ENCODE measurements at regions not wholly inside any gene's neighbourhood (a gene's known extent, or its start where the extent isn't known, plus 50 kb on each side); places are given as distances from the start of the nearest gene placed in this dataset.

GRCh38 chr1:61618193-61618592 lies 106.7 kb downstream of the TM2D1 start:
- Histone ChIP-seq H3K4me2 (ENCODE audit: unreplicated experiment) (no peak overlapping the region), H3K36me3 (ENCODE audit: low read depth) (no peaks in the 10 kb centered on the region)

GRCh38 chr1:61616830-61617229 lies 108.1 kb downstream of the TM2D1 start:
- Histone ChIP-seq H3K36me3 (ENCODE audit: low read depth) (no peaks in the 10 kb centered on the region), H3K27ac (no peak overlapping the region), H3K27me3 (replicated peaks; ENCODE audit: insufficient read depth) (no peaks in the 10 kb centered on the region), H3K9ac (no peak overlapping the region), H3K9me3 (ENCODE audit: low read depth) (no peaks in the 10 kb centered on the region), H4K20me1 (ENCODE audit: insufficient read depth) (no peaks in the 10 kb centered on the region), H2AFZ (no peak overlapping the region), H3K79me2 (ENCODE audit: insufficient read depth) (no peaks in the 10 kb centered on the region), H3F3A (ENCODE audit: insufficient read depth) (no peaks in the 10 kb centered on the region), H3K4me1 (ENCODE audit: insufficient read depth) (no peaks in the 10 kb centered on the region), H3K9me2 (ENCODE audit: insufficient read depth) (no peaks in the 10 kb centered on the region), H3K4me2 (ENCODE audit: unreplicated experiment) (no peak overlapping the region), H3K4me3 (no peak overlapping the region)
- no peak for DNase-seq
- 96% methylated on average over 3 of the region's 3 CpGs for WGBS, 2 experiments (ENCODE audit: low coverage in 1 of 2, low lambda C conversion rate in 2 of 2, missing lambda C conversion rate in 2 of 2)
- in situ Hi-C loops (cut with MboI) = no loop called here
- TF ChIP-seq EZH2 (IDR thresholded peaks at IDR 0.05; ENCODE audit: insufficient read depth, poor library complexity, severe bottlenecking) (no peak), EZH2phosphoT487 (IDR thresholded peaks at IDR 0.05; ENCODE audit: insufficient read depth, low read depth) (no peak)

More at GRCh38 chr1:61618193-61618592, 106.7 kb downstream of the TM2D1 start:
- Histone ChIP-seq H4K20me1 (ENCODE audit: insufficient read depth) (no peaks in the 10 kb centered on the region), H3K4me1 (ENCODE audit: insufficient read depth) (no peaks in the 10 kb centered on the region), H3K9me2 (ENCODE audit: insufficient read depth) (no peaks in the 10 kb centered on the region), H3K9me3 (ENCODE audit: low read depth) (no peaks in the 10 kb centered on the region), H3K27ac (no peak overlapping the region), H3K79me2 (ENCODE audit: insufficient read depth) (no peaks in the 10 kb centered on the region), H2AFZ (no peak overlapping the region), H3K4me3 (no peak overlapping the region), H3F3A (ENCODE audit: insufficient read depth) (no peaks in the 10 kb centered on the region), H3K27me3 (replicated peaks; ENCODE audit: insufficient read depth) (no peaks in the 10 kb centered on the region), H3K9ac (no peak overlapping the region)
- no peak for TF ChIP-seq EZH2phosphoT487 (IDR thresholded peaks at IDR 0.05; ENCODE audit: insufficient read depth, low read depth)
- TF ChIP-seq EZH2 (IDR thresholded peaks at IDR 0.05; ENCODE audit: insufficient read depth, poor library complexity, severe bottlenecking) = no peak
- WGBS, 2 experiments (ENCODE audit: low coverage in 1 of 2, low lambda C conversion rate in 2 of 2, missing lambda C conversion rate in 2 of 2) = 61 to 76% methylated on average over 2 of the region's 2 CpGs
- in situ Hi-C loops (cut with MboI) = no loop called here
- DNase-seq = no peak

- Histone ChIP-seq H3K9me2 (ENCODE audit: insufficient read depth) (no peaks in the 10 kb centered on the region), H3F3A (ENCODE audit: insufficient read depth) (peaks cover under 1% of the 10 kb centered on the region; the same call in 1 of the 2 replicates), H3K36me3 (ENCODE audit: low read depth) (no peaks in the 10 kb centered on the region), H3K27me3 (replicated peaks; ENCODE audit: insufficient read depth) (no peaks in the 10 kb centered on the region), H3K9ac (no peak overlapping the region), H3K4me2 (ENCODE audit: unreplicated experiment) (no peak overlapping the region), H2AFZ (no peak overlapping the region), H4K20me1 (ENCODE audit: insufficient read depth) (no peaks in the 10 kb centered on the region), H3K27ac (no peak overlapping the region), H3K4me3 (no peak overlapping the region), H3K79me2 (ENCODE audit: insufficient read depth) (no peaks in the 10 kb centered on the region), H3K9me3 (ENCODE audit: low read depth) (no peaks in the 10 kb centered on the region), H3K4me1 (ENCODE audit: insufficient read depth) (no peaks in the 10 kb centered on the region)
- no peak for TF ChIP-seq EZH2phosphoT487 (IDR thresholded peaks at IDR 0.05; ENCODE audit: insufficient read depth, low read depth)
- TF ChIP-seq EZH2 (IDR thresholded peaks at IDR 0.05; ENCODE audit: insufficient read depth, poor library complexity, severe bottlenecking) = no peak
- in situ Hi-C loops (cut with MboI) = no loop called here
- no peak for DNase-seq
- 73 to 75% methylated on average over 3 of the region's 3 CpGs for WGBS, 2 experiments (ENCODE audit: low coverage in 1 of 2, low lambda C conversion rate in 2 of 2, missing lambda C conversion rate in 2 of 2)
These were observed 112.3 kb downstream of the TM2D1 start for GRCh38 chr1:61612602-61613001.

- no peaks in the 10 kb centered on the region for H3K79me2 ChIP-seq (ENCODE audit: insufficient read depth)
- H4K20me1 ChIP-seq (ENCODE audit: insufficient read depth) = no peaks in the 10 kb centered on the region
- no peaks in the 10 kb centered on the region for H3K9me3 ChIP-seq (ENCODE audit: low read depth)
- no peak for DNase-seq
- no peak overlapping the region for H3K4me2 ChIP-seq (ENCODE audit: unreplicated experiment)
- no peak overlapping the region for H3K9ac ChIP-seq
- no peak overlapping the region for H2AFZ ChIP-seq
- TF ChIP-seq EZH2phosphoT487 (IDR thresholded peaks at IDR 0.05; ENCODE audit: insufficient read depth, low read depth) = no peak
- TF ChIP-seq EZH2 (IDR thresholded peaks at IDR 0.05; ENCODE audit: insufficient read depth, poor library complexity, severe bottlenecking) = no peak
- H3K27ac ChIP-seq = no peak overlapping the region
- WGBS, 2 experiments (ENCODE audit: low coverage in 1 of 2, low lambda C conversion rate in 2 of 2, missing lambda C conversion rate in 2 of 2) = 94 to 100% methylated on average over 3 of the region's 3 CpGs
- H3F3A ChIP-seq (ENCODE audit: insufficient read depth) = peaks cover 27% of the 10 kb centered on the region
- H3K4me1 ChIP-seq (ENCODE audit: insufficient read depth) = peaks cover 33% of the 10 kb centered on the region
- H3K27me3 ChIP-seq (replicated peaks; ENCODE audit: insufficient read depth) = no peaks in the 10 kb centered on the region
- in situ Hi-C loops (cut with MboI) = no loop called here
- no peak overlapping the region for H3K4me3 ChIP-seq
- no peaks in the 10 kb centered on the region for H3K9me2 ChIP-seq (ENCODE audit: insufficient read depth)
- H3K36me3 ChIP-seq (ENCODE audit: low read depth) = no peaks in the 10 kb centered on the region
These were observed 115.9 kb downstream of the TM2D1 start for GRCh38 chr1:61609040-61609439.

GRCh38 chr1:61607448-61607847 lies 117.5 kb downstream of the TM2D1 start:
- H3F3A ChIP-seq (ENCODE audit: insufficient read depth) = peaks cover 36% of the 10 kb centered on the region
- H3K9ac ChIP-seq = no peak overlapping the region
- no peak overlapping the region for H3K4me3 ChIP-seq
- peaks cover 40% of the 10 kb centered on the region for H3K4me1 ChIP-seq (ENCODE audit: insufficient read depth)
- H3K9me3 ChIP-seq (ENCODE audit: low read depth) = no peaks in the 10 kb centered on the region
- DNase-seq = no peak
- H2AFZ ChIP-seq = peak overlapping the region; percentile 90
- in situ Hi-C loops (cut with MboI) = no loop called here
- peak overlapping the region; percentile 93 for H3K27ac ChIP-seq
- no peaks in the 10 kb centered on the region for H3K36me3 ChIP-seq (ENCODE audit: low read depth)
- no peaks in the 10 kb centered on the region for H4K20me1 ChIP-seq (ENCODE audit: insufficient read depth)
- H3K9me2 ChIP-seq (ENCODE audit: insufficient read depth) = no peaks in the 10 kb centered on the region
- WGBS, 2 experiments (ENCODE audit: low coverage in 1 of 2, low lambda C conversion rate in 2 of 2, missing lambda C conversion rate in 2 of 2) = 96 to 98% methylated on average over 7 of the region's 7 CpGs
- peak overlapping the region; percentile 81 for H3K4me2 ChIP-seq (ENCODE audit: unreplicated experiment)
- no peaks in the 10 kb centered on the region for H3K27me3 ChIP-seq (replicated peaks; ENCODE audit: insufficient read depth)
- no peaks in the 10 kb centered on the region for H3K79me2 ChIP-seq (ENCODE audit: insufficient read depth)
- TF ChIP-seq EZH2phosphoT487 (IDR thresholded peaks at IDR 0.05; ENCODE audit: insufficient read depth, low read depth) = no peak

All from GM23248 (cell line).